HEK293 (cell line): ENCODE measurements at regions not wholly inside any gene's neighbourhood (a gene's known extent, or its start where the extent isn't known, plus 50 kb on each side); places are given as distances from the start of the nearest gene placed in this dataset.

Source experiments
- CTCF ChIA-PET: fragments of 350-600 bp; formaldehyde crosslinking; extraction: SDS; loops from one replicate; lab custom pipeline; 2021; ENCODE audit warnings: antibody characterized with exemption; lab: Yijun Ruan, JAX
- POLR2A ChIA-PET: fragments of 300-600 bp; formaldehyde crosslinking; extraction: SDS; loops from one replicate; lab custom pipeline; 2020; ENCODE audit warnings: antibody characterized with exemption, inconsistent platforms; lab: Yijun Ruan, JAX
- H3K27ac ChIP-seq: fragments of 200-500 bp; sonication (Bioruptor generic); 2 replicates; pipeline ENCODE4 v1.5.1; 2014; ENCODE audit warnings: low read depth, low read length, control low read depth, inconsistent platforms; ENCODE audit errors: extremely low read depth
- H3K36me3 ChIP-seq, 2 experiments: fragments of 200-500 bp in 1 of 2; sonication (Bioruptor generic) in 1 of 2; 1 replicate in 1 of 2; 2 replicates in 1 of 2; pipeline ENCODE4 v1.5.1; 2014 to 2017; ENCODE audit warnings: inconsistent platforms in 2 of 2, low read length in 2 of 2; ENCODE audit not compliant: control insufficient read depth in 2 of 2, insufficient read depth in 1 of 2
- H3K4me1 ChIP-seq: fragments of 200-500 bp; sonication (Bioruptor generic); 2 replicates; pipeline ENCODE4 v1.5.1; 2014; ENCODE audit warnings: mild to moderate bottlenecking, low read length, inconsistent platforms; ENCODE audit not compliant: control insufficient read depth, insufficient read depth
- H3K4me3 ChIP-seq: 2 replicates; pipeline ENCODE4 v1.5.1; 2011; ENCODE audit warnings: low read depth, mild to moderate bottlenecking, control low read depth, low read length, moderate library complexity
- H3K9me3 ChIP-seq: fragments of 200-500 bp; sonication (Bioruptor generic); 2 replicates; pipeline ENCODE4 v1.5.1; 2014; ENCODE audit warnings: low read depth, low read length, inconsistent platforms; ENCODE audit not compliant: control insufficient read depth, insufficient read depth
- GLIS2 ChIP-seq: fragments of 450-650 bp; formaldehyde crosslinking; IDR thresholded peaks from 2 replicates; pipeline ENCODE4 v1.5.1; 2016; ENCODE audit warnings: missing biosample characterization, missing genetic modification characterization
- HOXC10 ChIP-seq: sonication (generic); formaldehyde crosslinking; IDR thresholded peaks from 2 replicates; pipeline ENCODE4 v1.8.1; 2023; ENCODE audit warnings: mild to moderate bottlenecking, missing genetic modification reagents
- OVOL3 ChIP-seq: fragments of 450-650 bp; formaldehyde crosslinking; IDR thresholded peaks from 2 replicates; pipeline ENCODE4 v1.5.1; 2016; ENCODE audit warnings: missing biosample characterization, missing genetic modification characterization
- PRDM1 ChIP-seq: fragments of 450-650 bp; formaldehyde crosslinking; IDR thresholded peaks from 2 replicates; pipeline ENCODE4; 2016; ENCODE audit warnings: missing biosample characterization, missing genetic modification characterization
- REPIN1 ChIP-seq: fragments of 450-650 bp; formaldehyde crosslinking; IDR thresholded peaks from 2 replicates; pipeline ENCODE4 v1.5.1; 2017; ENCODE audit warnings: missing biosample characterization, missing genetic modification characterization, low read depth
- SALL2 ChIP-seq: fragments of 450-650 bp; formaldehyde crosslinking; IDR thresholded peaks from 2 replicates; pipeline ENCODE4 v1.5.0; 2017; ENCODE audit warnings: missing biosample characterization, mild to moderate bottlenecking, missing genetic modification characterization, borderline replicate concordance
- ZEB2 ChIP-seq: fragments of 450-650 bp; formaldehyde crosslinking; IDR thresholded peaks from 2 replicates; pipeline ENCODE4 v1.5.1; 2016; ENCODE audit warnings: missing biosample characterization, missing genetic modification characterization
- ZFHX2 ChIP-seq: fragments of 450-650 bp; formaldehyde crosslinking; conservative IDR thresholded peaks from 2 replicates; pipeline ENCODE4 v1.5.1; 2016; ENCODE audit warnings: missing biosample characterization, missing genetic modification characterization
- ZIC2 ChIP-seq: fragments of 450-650 bp; formaldehyde crosslinking; IDR thresholded peaks from 2 replicates; pipeline ENCODE4 v1.5.1; 2016; ENCODE audit warnings: missing biosample characterization, missing genetic modification characterization
- ZNF132 ChIP-seq: fragments of 450-650 bp; formaldehyde crosslinking; IDR thresholded peaks from 2 replicates; pipeline ENCODE4 v1.5.1; 2017; ENCODE audit warnings: missing biosample characterization, missing genetic modification characterization, borderline replicate concordance
- ZNF169 ChIP-seq: fragments of 450-650 bp; formaldehyde crosslinking; IDR thresholded peaks from 2 replicates; pipeline ENCODE4 v1.5.1; 2016; ENCODE audit warnings: missing biosample characterization, missing genetic modification characterization
- ZNF23 ChIP-seq: fragments of 450-650 bp; formaldehyde crosslinking; IDR thresholded peaks from 2 replicates; pipeline ENCODE4 v1.5.1; 2016; ENCODE audit warnings: missing biosample characterization, missing genetic modification characterization, borderline replicate concordance
- ZNF324 ChIP-seq: fragments of 450-650 bp; formaldehyde crosslinking; IDR thresholded peaks from 2 replicates; pipeline ENCODE4 v1.5.1; 2016; ENCODE audit warnings: missing biosample characterization, missing genetic modification characterization
- ZNF341 ChIP-seq: fragments of 450-650 bp; formaldehyde crosslinking; IDR thresholded peaks from 2 replicates; pipeline ENCODE4; 2016; ENCODE audit warnings: low read depth, missing biosample characterization, missing genetic modification characterization
- ZNF426 ChIP-seq: fragments of 450-650 bp; formaldehyde crosslinking; IDR thresholded peaks from 2 replicates; pipeline ENCODE4 v1.5.1; 2017; ENCODE audit warnings: missing biosample characterization, missing genetic modification characterization, mild to moderate bottlenecking, inconsistent platforms, moderate library complexity
- ZNF433 ChIP-seq: fragments of 450-650 bp; formaldehyde crosslinking; IDR thresholded peaks from 2 replicates; pipeline ENCODE4 v1.5.1; 2016; ENCODE audit warnings: missing biosample characterization, missing genetic modification characterization, low read depth
- ZNF514 ChIP-seq: fragments of 450-650 bp; formaldehyde crosslinking; IDR thresholded peaks from 2 replicates; pipeline ENCODE4 v1.5.1; 2016; ENCODE audit warnings: missing biosample characterization, missing genetic modification characterization
- ZNF571 ChIP-seq: fragments of 450-650 bp; formaldehyde crosslinking; IDR thresholded peaks from 2 replicates; pipeline ENCODE4 v1.5.0; 2017; ENCODE audit warnings: missing biosample characterization, missing genetic modification characterization
- ZNF792 ChIP-seq: fragments of 450-650 bp; formaldehyde crosslinking; IDR thresholded peaks from 2 replicates; pipeline ENCODE4 v1.5.1; 2016; ENCODE audit warnings: missing biosample characterization, missing genetic modification characterization
- TF ChIP-seq, protein P1 (sequence below): fragments of 450-650 bp; formaldehyde crosslinking; IDR thresholded peaks from 2 replicates; pipeline ENCODE4 v1.5.1; 2016; ENCODE audit warnings: missing biosample characterization, missing genetic modification characterization, borderline replicate concordance
- TF ChIP-seq, protein P2 (sequence below): fragments of 450-650 bp; formaldehyde crosslinking; IDR thresholded peaks from 2 replicates; pipeline ENCODE4 v1.5.1; 2016; ENCODE audit warnings: missing biosample characterization, missing genetic modification characterization
- TF ChIP-seq, protein P3 (sequence below): fragments of 450-650 bp; formaldehyde crosslinking; IDR thresholded peaks from 2 replicates; pipeline ENCODE4 v1.5.1; 2016; ENCODE audit warnings: missing biosample characterization, missing genetic modification characterization
- TF ChIP-seq, protein P4 (sequence below): fragments of 450-650 bp; formaldehyde crosslinking; IDR thresholded peaks from 2 replicates; pipeline ENCODE4 v1.5.1; 2016; ENCODE audit warnings: missing biosample characterization, missing genetic modification characterization, borderline replicate concordance

DNA sequence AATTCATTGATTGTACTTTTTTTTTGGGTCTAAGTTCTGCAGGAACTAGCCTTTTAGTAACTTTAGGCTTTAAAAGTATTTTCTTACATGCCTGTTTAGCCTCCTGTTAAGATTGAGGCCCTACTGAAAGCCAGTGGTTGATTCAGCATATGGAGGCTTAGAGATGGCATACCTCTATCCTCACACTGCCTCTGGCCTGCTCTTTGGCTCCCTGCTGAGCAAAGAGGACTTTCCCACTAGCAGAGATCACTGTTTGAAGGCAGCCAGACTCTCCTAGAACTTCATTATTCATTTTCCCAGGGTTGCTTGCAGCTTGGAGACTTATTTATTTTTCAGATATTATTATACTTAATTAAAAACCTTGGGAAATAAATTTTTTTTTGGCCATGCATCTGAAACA lies 405.6 kb upstream of the MEX3C start:
- no peaks in the 10 kb centered on the region for H3K36me3 ChIP-seq
- ChIA-PET POLR2A (no interaction called here), CTCF (no interaction called here)
- no peaks in the 10 kb centered on the region for H3K9me3 ChIP-seq
- TF ChIP-seq ZNF571 (tag by site-specific recombination) (no peak), ZNF23 (tag by site-specific recombination) (no peak), ZIC2 (tag by site-specific recombination) (no peak), ZNF426 (no peak), REPIN1 (no peak), ZEB2 (no peak), ZNF792 (tag by site-specific recombination) (no peak), OVOL3 (tag by site-specific recombination) (no peak), ZNF324 (tag by site-specific recombination) (no peak), SALL2 (tag by site-specific recombination) (no peak), ZNF433 (tag by site-specific recombination) (no peak)
- TF ChIP-seq, protein P1, sequence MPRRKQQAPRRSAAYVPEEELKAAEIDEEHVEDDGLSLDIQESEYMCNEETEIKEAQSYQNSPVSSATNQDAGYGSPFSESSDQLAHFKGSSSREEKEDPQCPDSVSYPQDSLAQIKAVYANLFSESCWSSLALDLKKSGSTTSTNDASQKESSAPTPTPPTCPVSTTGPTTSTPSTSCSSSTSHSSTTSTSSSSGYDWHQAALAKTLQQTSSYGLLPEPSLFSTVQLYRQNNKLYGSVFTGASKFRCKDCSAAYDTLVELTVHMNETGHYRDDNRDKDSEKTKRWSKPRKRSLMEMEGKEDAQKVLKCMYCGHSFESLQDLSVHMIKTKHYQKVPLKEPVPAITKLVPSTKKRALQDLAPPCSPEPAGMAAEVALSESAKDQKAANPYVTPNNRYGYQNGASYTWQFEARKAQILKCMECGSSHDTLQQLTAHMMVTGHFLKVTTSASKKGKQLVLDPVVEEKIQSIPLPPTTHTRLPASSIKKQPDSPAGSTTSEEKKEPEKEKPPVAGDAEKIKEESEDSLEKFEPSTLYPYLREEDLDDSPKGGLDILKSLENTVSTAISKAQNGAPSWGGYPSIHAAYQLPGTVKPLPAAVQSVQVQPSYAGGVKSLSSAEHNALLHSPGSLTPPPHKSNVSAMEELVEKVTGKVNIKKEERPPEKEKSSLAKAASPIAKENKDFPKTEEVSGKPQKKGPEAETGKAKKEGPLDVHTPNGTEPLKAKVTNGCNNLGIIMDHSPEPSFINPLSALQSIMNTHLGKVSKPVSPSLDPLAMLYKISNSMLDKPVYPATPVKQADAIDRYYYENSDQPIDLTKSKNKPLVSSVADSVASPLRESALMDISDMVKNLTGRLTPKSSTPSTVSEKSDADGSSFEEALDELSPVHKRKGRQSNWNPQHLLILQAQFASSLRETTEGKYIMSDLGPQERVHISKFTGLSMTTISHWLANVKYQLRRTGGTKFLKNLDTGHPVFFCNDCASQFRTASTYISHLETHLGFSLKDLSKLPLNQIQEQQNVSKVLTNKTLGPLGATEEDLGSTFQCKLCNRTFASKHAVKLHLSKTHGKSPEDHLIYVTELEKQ: no peak
- TF ChIP-seq, protein P2, sequence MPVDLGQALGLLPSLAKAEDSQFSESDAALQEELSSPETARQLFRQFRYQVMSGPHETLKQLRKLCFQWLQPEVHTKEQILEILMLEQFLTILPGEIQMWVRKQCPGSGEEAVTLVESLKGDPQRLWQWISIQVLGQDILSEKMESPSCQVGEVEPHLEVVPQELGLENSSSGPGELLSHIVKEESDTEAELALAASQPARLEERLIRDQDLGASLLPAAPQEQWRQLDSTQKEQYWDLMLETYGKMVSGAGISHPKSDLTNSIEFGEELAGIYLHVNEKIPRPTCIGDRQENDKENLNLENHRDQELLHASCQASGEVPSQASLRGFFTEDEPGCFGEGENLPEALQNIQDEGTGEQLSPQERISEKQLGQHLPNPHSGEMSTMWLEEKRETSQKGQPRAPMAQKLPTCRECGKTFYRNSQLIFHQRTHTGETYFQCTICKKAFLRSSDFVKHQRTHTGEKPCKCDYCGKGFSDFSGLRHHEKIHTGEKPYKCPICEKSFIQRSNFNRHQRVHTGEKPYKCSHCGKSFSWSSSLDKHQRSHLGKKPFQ: no peak
- TF ChIP-seq, protein P3, sequence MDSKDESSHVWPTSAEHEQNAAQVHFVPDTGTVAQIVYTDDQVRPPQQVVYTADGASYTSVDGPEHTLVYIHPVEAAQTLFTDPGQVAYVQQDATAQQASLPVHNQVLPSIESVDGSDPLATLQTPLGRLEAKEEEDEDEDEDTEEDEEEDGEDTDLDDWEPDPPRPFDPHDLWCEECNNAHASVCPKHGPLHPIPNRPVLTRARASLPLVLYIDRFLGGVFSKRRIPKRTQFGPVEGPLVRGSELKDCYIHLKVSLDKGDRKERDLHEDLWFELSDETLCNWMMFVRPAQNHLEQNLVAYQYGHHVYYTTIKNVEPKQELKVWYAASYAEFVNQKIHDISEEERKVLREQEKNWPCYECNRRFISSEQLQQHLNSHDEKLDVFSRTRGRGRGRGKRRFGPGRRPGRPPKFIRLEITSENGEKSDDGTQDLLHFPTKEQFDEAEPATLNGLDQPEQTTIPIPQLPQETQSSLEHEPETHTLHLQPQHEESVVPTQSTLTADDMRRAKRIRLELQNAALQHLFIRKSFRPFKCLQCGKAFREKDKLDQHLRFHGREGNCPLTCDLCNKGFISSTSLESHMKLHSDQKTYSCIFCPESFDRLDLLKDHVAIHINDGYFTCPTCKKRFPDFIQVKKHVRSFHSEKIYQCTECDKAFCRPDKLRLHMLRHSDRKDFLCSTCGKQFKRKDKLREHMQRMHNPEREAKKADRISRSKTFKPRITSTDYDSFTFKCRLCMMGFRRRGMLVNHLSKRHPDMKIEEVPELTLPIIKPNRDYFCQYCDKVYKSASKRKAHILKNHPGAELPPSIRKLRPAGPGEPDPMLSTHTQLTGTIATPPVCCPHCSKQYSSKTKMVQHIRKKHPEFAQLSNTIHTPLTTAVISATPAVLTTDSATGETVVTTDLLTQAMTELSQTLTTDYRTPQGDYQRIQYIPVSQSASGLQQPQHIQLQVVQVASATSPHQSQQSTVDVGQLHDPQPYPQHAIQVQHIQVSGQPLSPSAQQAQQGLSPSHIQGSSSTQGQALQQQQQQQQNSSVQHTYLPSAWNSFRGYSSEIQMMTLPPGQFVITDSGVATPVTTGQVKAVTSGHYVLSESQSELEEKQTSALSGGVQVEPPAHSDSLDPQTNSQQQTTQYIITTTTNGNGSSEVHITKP: no peak
- no peak overlapping the region for H3K27ac ChIP-seq
- no peaks in the 10 kb centered on the region for H3K4me1 ChIP-seq
- H3K4me3 ChIP-seq: no peak overlapping the region

DNA sequence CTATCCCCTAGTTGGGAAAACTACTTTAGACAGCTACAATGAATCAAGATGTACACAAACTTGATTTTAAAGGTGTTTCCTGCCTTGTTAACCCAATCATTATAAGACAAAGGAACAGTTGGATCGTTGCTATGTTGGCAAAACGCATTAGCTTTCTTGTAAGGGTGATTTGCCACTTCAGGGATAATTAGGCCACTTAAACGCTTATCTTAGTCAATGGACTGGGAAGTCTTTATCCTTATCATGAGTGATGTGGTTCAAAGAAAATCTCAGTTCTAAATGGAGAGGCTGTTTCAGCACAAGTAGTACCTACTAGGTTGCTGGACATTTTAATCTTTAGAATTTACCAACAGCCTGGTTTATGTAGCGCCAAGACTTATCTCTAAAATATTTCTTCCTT lies 406.1 kb upstream of the MEX3C start:
- H3K9me3 ChIP-seq: no peaks in the 10 kb centered on the region
- ChIA-PET CTCF (interaction anchor here (2.0 kb wide), 1 partner anchor 18 kb away, joined by 6 read pairs; no protein-coding TSS in a partner anchor), POLR2A (no interaction called here)
- no peaks in the 10 kb centered on the region for H3K36me3 ChIP-seq
- H3K27ac ChIP-seq: no peak overlapping the region
- no peak overlapping the region for H3K4me3 ChIP-seq
- no peaks in the 10 kb centered on the region for H3K4me1 ChIP-seq
- TF ChIP-seq, protein P4, sequence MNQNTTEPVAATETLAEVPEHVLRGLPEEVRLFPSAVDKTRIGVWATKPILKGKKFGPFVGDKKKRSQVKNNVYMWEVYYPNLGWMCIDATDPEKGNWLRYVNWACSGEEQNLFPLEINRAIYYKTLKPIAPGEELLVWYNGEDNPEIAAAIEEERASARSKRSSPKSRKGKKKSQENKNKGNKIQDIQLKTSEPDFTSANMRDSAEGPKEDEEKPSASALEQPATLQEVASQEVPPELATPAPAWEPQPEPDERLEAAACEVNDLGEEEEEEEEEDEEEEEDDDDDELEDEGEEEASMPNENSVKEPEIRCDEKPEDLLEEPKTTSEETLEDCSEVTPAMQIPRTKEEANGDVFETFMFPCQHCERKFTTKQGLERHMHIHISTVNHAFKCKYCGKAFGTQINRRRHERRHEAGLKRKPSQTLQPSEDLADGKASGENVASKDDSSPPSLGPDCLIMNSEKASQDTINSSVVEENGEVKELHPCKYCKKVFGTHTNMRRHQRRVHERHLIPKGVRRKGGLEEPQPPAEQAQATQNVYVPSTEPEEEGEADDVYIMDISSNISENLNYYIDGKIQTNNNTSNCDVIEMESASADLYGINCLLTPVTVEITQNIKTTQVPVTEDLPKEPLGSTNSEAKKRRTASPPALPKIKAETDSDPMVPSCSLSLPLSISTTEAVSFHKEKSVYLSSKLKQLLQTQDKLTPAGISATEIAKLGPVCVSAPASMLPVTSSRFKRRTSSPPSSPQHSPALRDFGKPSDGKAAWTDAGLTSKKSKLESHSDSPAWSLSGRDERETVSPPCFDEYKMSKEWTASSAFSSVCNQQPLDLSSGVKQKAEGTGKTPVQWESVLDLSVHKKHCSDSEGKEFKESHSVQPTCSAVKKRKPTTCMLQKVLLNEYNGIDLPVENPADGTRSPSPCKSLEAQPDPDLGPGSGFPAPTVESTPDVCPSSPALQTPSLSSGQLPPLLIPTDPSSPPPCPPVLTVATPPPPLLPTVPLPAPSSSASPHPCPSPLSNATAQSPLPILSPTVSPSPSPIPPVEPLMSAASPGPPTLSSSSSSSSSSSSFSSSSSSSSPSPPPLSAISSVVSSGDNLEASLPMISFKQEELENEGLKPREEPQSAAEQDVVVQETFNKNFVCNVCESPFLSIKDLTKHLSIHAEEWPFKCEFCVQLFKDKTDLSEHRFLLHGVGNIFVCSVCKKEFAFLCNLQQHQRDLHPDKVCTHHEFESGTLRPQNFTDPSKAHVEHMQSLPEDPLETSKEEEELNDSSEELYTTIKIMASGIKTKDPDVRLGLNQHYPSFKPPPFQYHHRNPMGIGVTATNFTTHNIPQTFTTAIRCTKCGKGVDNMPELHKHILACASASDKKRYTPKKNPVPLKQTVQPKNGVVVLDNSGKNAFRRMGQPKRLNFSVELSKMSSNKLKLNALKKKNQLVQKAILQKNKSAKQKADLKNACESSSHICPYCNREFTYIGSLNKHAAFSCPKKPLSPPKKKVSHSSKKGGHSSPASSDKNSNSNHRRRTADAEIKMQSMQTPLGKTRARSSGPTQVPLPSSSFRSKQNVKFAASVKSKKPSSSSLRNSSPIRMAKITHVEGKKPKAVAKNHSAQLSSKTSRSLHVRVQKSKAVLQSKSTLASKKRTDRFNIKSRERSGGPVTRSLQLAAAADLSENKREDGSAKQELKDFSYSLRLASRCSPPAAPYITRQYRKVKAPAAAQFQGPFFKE (tag by site-specific recombination): no peak
- no peak for TF ChIP-seq ZNF341 (tag by site-specific recombination)
- no peak for TF ChIP-seq HOXC10 (CRISPR knock-in tag)
- no peak for TF ChIP-seq ZNF514 (tag by site-specific recombination)
- TF ChIP-seq GLIS2: no peak
- no peak for TF ChIP-seq ZFHX2
- TF ChIP-seq PRDM1 (tag by site-specific recombination): no peak
- no peak for TF ChIP-seq ZNF132 (tag by site-specific recombination)
- no peak for TF ChIP-seq ZNF169 (tag by site-specific recombination)
